NCI-H510A treated with DMSO at 0.1 percent for 48 hours (cell line): ENCODE measurements at regions not wholly inside any gene's neighbourhood (a gene's known extent, or its start where the extent isn't known, plus 50 kb on each side); places are given as distances from the start of the nearest gene placed in this dataset.
"Not testable (repeated sequence)": the region's sequence is repeated elsewhere in the genome, so short reads cannot be mapped to it uniquely, and the experiment has no call there.

Source experiments
- DNase-seq: peaks from one replicate; lab custom pipeline; 2025; lab: John Stamatoyannopoulos, UW

GRCh38 chr5:98128271-98128670, 645.2 kb upstream of the RGMB start:
- DNase-seq, result no peak

DNA sequence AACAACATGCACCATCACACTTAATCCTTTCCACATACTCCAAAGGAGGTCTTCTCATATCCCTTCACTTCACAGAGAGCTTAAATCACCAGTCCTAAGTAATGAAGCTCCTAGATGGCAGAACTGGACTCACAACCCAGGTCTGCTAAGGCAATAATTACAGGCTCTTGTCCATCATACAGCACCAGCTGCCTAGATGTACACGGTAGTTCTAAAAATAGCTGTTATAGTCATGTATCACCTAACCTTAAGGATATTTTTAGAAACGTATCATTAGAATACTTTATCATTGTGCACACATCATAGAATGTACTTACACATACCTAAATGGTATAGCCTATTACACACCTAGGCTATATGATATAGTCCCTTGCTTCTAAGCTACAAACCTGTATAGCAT, 644.6 kb upstream of the RGMB start:
- DNase-seq, result no peak

- DNase-seq, result no peak
Measured at GRCh38 chr5:98130261-98131035, 643.0 kb upstream of the RGMB start.

- no peak for DNase-seq
Measured at GRCh38 chr5:98144116-98144515, 629.3 kb upstream of the RGMB start.

GRCh38 chr5:98144710-98145109, 628.8 kb upstream of the RGMB start:
- DNase-seq, result no peak

- DNase-seq, result no peak
Measured at GRCh38 chr5:98157368-98157767, 616.1 kb upstream of the RGMB start.

DNA sequence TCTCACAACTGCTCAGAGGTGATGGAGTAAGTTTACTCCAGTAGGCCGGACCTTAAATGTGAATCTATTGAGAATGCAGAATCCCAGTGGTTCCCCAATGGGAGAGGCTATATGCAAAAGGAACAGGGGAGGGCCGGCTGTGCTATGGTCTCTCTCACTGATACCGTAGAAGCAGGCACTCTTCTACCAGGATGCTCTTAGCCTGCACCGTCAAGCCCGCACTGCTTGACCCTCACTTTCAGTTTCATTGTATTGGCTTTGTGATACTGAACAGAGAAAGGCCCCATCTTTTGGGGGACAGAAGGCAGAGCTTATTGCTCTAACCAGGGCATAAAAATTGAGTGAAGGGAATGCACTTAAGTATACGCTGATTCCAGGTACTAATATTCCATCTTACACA, 615.0 kb upstream of the RGMB start:
- DNase-seq, result no peak

- DNase-seq, result no peak
Measured at GRCh38 chr5:98163796-98164493, 609.5 kb upstream of the RGMB start.

GRCh38 chr5:98168871-98169270, 604.6 kb upstream of the RGMB start:
- DNase-seq, result no peak

GRCh38 chr5:98170994-98171393, 602.5 kb upstream of the RGMB start:
- DNase-seq, result no peak

- no peak for DNase-seq
Measured at GRCh38 chr5:98173334-98173733, 600.1 kb upstream of the RGMB start.

DNA sequence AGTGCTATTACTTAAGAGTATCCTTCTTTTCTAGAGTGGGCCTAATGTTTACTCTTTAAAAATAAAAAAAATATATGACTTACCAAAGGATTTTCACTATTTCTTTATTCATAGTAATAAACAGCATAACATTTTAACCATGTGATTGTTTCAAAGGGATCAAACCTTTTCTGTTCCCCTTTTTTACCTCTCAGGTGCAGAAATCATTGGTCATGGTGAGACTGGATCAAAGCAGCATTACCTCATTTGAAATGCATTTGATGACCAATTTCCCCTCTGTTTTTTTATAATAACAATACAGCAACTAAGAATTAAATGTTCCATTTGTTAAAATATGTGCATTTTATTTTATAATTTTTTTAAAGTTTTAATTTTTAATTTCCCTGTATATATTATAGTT, 598.0 kb upstream of the RGMB start:
- no peak for DNase-seq

DNA sequence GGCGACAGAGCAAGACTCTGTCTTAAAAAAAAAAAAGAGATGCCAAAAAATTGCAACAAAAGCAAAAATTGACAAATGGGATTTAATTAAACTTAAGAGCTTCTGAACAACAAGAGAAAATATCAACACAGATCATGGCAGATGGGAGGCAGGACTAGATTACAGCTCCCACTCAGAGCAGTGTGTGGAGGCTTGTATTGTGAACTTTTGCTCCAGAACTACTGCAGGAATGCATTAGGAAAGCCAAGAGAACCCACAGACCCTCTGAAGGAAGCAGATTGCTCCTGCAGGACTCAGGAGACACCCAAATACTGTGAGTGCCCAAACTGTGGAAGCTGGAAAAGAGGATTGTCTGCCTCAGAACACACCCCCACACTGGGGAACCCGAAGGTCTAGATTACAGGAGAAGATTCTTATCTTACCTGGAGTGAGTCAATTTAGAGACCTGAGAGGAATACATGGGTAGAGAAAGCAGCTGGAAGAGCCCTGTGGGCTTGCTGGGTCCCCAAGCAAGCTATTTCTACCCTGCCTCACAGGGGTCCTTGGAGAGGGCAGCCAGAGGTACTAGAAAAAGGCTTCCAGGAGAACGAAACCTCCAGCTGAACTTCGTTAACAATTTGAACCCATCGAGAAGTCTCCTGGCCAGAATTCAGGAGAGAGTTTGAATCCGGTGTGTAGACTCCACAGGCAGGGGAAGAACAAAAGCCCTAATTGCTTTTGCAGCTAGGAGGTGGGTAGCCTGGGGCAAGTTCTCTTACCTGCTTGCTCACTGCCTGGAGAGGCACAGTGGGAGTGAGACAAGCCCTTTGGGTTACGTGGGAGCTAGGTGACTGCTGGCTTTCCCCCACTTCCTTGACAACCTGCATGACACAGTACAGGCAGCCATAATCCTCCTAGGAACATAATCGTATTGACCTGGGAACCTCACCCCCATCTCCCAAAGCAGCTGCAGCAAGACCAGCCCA, 593.4 kb upstream of the RGMB start:
- DNase-seq, result no peak

GRCh38 chr5:98186128-98186527, 587.3 kb upstream of the RGMB start:
- DNase-seq, result no peak

- no peak for DNase-seq
Measured at GRCh38 chr5:98187945-98188344, 585.5 kb upstream of the RGMB start.

DNA sequence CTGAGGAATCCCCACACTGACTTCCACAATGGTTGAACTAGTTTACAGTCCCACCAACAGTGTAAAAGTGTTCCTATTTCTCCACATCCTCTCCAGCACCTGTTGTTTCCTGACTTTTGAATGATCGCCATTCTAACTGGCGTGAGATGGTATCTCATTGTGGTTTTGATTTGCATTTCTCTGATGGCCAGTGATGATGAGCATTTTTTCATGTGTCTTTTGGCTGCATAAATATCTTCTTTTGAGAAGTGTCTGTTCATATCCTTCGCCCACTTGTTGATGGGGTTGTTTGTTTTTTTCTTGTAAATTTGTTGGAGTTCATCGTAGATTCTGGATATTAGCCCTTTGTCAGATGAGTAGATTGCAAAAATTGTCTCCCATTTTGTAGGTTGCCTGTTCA, 583.1 kb upstream of the RGMB start:
- DNase-seq, result not testable (repeated sequence)

GRCh38 chr5:98193921-98194760, 579.3 kb upstream of the RGMB start:
- DNase-seq, result no peak

GRCh38 chr5:98200726-98201541, 572.5 kb upstream of the RGMB start:
- no peak for DNase-seq

GRCh38 chr5:98204798-98205197, 568.7 kb upstream of the RGMB start:
- no peak for DNase-seq

GRCh38 chr5:98205691-98206461, 567.6 kb upstream of the RGMB start:
- no peak for DNase-seq
